Fibroblast of the aortic adventitia (primary cell): ENCODE measurements at regions not wholly inside any gene's neighbourhood (a gene's known extent, or its start where the extent isn't known, plus 50 kb on each side); places are given as distances from the start of the nearest gene placed in this dataset.

Experiments used
- DNase-seq: peaks from one replicate; pipeline ENCODE4 v3.0.0-alpha.2; 2010; ENCODE audit warnings: low read depth
- H3K4me3 ChIP-seq: 2 replicates; pipeline ENCODE4 v1.5.1; 2011; ENCODE audit warnings: low read depth, mild to moderate bottlenecking, control low read depth, low read length, moderate library complexity
- TF ChIP-seq, protein P1 (sequence below): IDR thresholded peaks from 2 replicates; pipeline ENCODE4 v1.5.1; 2011; ENCODE audit warnings: mild to moderate bottlenecking, low read length, control low read depth, inconsistent platforms; ENCODE audit not compliant: insufficient read depth

DNA sequence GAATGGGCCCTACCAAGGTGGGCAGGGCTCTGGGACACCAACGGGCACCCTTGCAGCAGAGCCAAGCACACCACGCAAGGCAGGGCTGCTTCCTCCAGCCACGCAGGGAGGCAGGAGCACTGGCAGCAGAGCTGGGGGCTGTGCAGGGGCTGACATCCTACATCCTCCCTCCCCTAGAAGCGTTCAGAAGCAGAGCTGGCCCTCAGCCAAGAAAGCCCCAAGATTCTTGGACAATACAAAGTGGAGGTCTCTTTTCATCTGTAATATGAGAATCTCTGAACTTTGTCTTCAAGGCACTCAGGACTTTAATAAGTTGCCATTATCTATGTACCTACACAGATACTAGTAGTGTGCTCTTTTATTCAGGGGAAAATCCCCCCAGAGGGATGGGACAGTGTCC, 128.1 kb upstream of the AGAP1 start:
- TF ChIP-seq, protein P1, sequence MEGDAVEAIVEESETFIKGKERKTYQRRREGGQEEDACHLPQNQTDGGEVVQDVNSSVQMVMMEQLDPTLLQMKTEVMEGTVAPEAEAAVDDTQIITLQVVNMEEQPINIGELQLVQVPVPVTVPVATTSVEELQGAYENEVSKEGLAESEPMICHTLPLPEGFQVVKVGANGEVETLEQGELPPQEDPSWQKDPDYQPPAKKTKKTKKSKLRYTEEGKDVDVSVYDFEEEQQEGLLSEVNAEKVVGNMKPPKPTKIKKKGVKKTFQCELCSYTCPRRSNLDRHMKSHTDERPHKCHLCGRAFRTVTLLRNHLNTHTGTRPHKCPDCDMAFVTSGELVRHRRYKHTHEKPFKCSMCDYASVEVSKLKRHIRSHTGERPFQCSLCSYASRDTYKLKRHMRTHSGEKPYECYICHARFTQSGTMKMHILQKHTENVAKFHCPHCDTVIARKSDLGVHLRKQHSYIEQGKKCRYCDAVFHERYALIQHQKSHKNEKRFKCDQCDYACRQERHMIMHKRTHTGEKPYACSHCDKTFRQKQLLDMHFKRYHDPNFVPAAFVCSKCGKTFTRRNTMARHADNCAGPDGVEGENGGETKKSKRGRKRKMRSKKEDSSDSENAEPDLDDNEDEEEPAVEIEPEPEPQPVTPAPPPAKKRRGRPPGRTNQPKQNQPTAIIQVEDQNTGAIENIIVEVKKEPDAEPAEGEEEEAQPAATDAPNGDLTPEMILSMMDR, result no peak
- DNase-seq, result no peak
- no peak overlapping the region for H3K4me3 ChIP-seq

DNA sequence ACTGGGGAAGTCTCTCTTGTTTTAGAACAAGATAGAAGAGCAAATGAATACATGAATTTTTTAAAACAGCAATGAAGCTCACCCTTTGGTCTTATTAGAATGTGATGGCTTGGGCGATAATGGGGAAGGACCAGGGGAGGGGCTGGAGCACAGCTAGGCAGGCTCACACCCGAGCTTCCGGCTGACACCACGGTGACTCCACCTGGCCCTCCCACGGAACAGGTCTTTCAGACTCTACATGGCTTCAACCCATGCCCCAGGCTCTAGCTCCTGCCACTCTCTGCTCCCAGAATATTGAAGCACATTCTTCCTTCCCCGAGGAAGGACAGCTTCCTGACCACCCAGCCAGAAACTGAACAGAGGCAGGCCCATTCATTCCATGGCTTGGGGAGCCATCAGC, 127.5 kb upstream of the AGAP1 start:
- TF ChIP-seq, protein P1, result no peak
- no peak overlapping the region for H3K4me3 ChIP-seq
- no peak for DNase-seq

DNA sequence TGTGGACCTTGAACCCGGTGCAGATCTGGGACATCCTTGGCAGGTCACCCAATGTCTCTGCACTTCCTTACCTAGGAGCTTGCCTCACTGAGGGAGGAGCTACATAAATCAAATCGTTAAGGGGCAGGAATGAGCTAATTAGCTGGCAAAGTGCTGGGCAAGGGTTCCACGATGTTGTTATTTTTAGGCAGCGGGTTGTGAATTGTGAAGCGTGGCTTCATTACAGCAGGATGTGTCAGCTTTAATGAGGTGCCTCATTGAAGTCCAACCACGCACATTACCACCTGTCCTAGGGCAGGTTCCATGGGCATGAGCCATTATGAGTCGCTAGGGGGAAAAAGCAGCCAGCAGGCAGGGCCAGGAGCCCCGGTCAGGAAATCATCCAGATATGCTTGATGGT, 127.0 kb upstream of the AGAP1 start:
- DNase-seq, result no peak
- TF ChIP-seq, protein P1, result no peak
- no peak overlapping the region for H3K4me3 ChIP-seq

DNA sequence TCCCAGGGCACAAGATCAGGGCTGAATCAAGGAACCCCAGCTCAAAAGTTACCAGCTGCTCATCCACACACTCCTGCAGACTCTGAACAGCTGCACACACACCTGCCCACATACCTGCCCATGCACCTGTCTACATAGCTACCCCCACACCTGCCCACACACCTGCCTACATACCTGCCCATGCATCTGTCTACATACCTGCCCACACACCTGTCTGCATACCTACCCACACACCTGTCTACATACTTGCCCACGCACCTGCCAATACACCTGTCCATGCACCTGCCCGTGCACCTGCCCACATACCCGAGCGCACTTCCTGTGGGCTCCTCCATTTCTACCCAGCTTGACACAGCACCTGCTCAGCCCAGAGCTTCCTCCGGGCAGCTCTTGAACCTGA, 122.8 kb upstream of the AGAP1 start:
- DNase-seq, result no peak
- no peak overlapping the region for H3K4me3 ChIP-seq
- TF ChIP-seq, protein P1, result no peak

DNA sequence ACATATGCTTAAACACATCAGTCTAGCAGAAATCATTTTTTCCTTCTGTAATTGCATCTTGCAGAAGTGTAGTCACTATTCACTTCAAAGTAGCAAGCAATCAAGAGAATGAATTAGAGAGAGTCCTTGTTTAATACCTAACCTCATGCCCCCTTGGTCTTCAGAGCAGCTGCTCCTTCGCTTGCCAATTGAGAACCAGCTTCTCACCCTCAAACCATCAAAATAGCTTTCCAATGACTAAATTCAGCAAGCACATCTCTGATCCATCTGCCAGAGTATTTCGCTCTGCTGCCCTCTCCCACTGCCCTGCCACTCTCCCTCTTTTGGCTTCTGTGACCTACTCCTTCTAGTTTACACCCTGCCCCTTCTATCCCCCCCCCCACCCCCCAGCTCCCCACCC, 120.7 kb upstream of the AGAP1 start:
- no peak for DNase-seq
- no peak overlapping the region for H3K4me3 ChIP-seq

DNA sequence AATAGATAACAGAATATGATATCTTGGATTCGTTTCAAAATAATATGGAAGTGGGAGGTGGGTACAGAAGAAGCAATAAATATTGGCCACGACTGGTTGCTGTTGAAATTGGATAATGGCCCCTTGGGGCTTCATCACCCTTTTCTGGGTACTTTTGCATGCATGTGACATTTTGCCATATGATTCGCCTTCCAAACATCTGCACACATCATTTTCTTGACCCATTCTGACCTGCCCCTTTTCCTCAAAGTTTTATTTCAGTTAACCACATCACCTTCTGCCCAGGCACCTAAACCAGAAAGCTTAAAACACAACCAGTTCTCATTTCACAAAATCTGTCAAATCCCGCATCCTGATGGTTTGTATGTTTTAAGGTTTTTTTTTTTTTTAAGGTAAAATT, 116.7 kb upstream of the AGAP1 start:
- no peak for DNase-seq
- no peak overlapping the region for H3K4me3 ChIP-seq
- TF ChIP-seq, protein P1, result no peak

More for the DNA sequence above, 120.7 kb upstream of the AGAP1 start:
- TF ChIP-seq, protein P1, result no peak

DNA sequence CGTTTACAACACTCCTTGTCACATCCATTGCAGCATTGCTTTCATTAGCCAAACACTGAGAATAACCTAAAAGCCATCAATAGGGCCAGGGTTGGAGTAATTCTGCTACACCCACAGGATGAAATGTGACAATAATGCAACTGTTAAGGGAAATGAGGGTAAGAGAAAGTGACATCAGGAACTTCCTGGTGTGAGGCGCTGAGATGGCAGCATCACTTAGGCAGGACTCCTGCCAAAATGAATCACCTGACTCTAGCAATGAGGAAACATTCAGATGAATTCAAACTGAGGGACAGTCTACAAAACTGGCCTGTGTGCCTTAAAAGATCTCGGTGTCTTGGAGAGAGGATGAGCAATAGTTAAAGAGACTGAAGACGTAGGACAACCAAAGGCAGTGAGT, 115.6 kb upstream of the AGAP1 start:
- peak; percentile 2 for DNase-seq
- TF ChIP-seq, protein P1, result no peak
- no peak overlapping the region for H3K4me3 ChIP-seq
